HG03060 (cell line): ENCODE measurements at regions not wholly inside any gene's neighbourhood (a gene's known extent, or its start where the extent isn't known, plus 50 kb on each side); places are given as distances from the start of the nearest gene placed in this dataset.

Source experiments
- ATAC-seq: cut with Tn5 transposase; IDR thresholded peaks from one replicate; pipeline ENCODE4 v1.9.1; 2021; ENCODE audit warnings: low read depth, moderate number of reproducible peaks; ENCODE audit not compliant: unreplicated experiment

- ATAC-seq: no peak
Observed at GRCh38 chr5:74576941-74577456, 63.5 kb downstream of the ENC1 start.

GRCh38 chr5:74575741-74576538, 64.6 kb downstream of the ENC1 start:
- no peak for ATAC-seq

GRCh38 chr5:74570250-74570649, 70.3 kb downstream of the ENC1 start:
- no peak for ATAC-seq

GRCh38 chr5:74567411-74567995, 73.0 kb downstream of the ENC1 start:
- ATAC-seq: no peak

- no peak for ATAC-seq
Observed at GRCh38 chr5:74562122-74562521, 78.4 kb downstream of the ENC1 start.

GRCh38 chr5:74560245-74560644, 80.3 kb downstream of the ENC1 start:
- no peak for ATAC-seq

GRCh38 chr5:74556631-74557595, 83.6 kb downstream of the ENC1 start:
- no peak for ATAC-seq

- ATAC-seq: no peak
Observed at GRCh38 chr5:74556006-74556405, 84.5 kb downstream of the ENC1 start.

- ATAC-seq: no peak
Observed at GRCh38 chr5:74552101-74552500, 88.4 kb downstream of the ENC1 start.

GRCh38 chr5:74550927-74551326, 89.6 kb downstream of the ENC1 start:
- no peak for ATAC-seq

- ATAC-seq: no peak
Observed at GRCh38 chr5:74549384-74549783, 91.1 kb downstream of the ENC1 start.

- ATAC-seq: no peak
Observed at GRCh38 chr5:74546796-74547195, 93.7 kb downstream of the ENC1 start.

GRCh38 chr5:74544811-74545210, 95.7 kb downstream of the ENC1 start:
- ATAC-seq: no peak

- ATAC-seq: no peak
Observed at GRCh38 chr5:74543162-74543995, 97.1 kb downstream of the ENC1 start.

GRCh38 chr5:74542482-74542881, 98.0 kb downstream of the ENC1 start:
- no peak for ATAC-seq

GRCh38 chr5:74541381-74541781, 99.1 kb downstream of the ENC1 start:
- ATAC-seq: no peak

GRCh38 chr5:74540622-74541021, 99.9 kb downstream of the ENC1 start:
- no peak for ATAC-seq

GRCh38 chr5:74539986-74540385, 100.5 kb downstream of the ENC1 start:
- no peak for ATAC-seq

- no peak for ATAC-seq
Observed at GRCh38 chr5:74538206-74538661, 102.3 kb downstream of the ENC1 start.

- ATAC-seq: no peak
Observed at GRCh38 chr5:74536658-74537057, 103.9 kb downstream of the ENC1 start.
